Keratinocyte (primary cell): ENCODE measurements at regions not wholly inside any gene's neighbourhood (a gene's known extent, or its start where the extent isn't known, plus 50 kb on each side); places are given as distances from the start of the nearest gene placed in this dataset.

Source experiments
- DNase-seq: peaks from one replicate; pipeline ENCODE4 v3.0.0-alpha.2; 2011; ENCODE audit warnings: low read depth, missing footprints, low spot score
- FAIRE-seq: peaks from 2 replicates; lab custom pipeline; 2011; peaks lifted over from hg19 to GRCh38; lab: Jason Lieb, UNC
- H2AFZ ChIP-seq: 2 replicates; pipeline ENCODE4 v1.6.0; 2012; ENCODE audit warnings: low read length, control low read depth, inconsistent platforms; ENCODE audit not compliant: control insufficient read depth
- H3K27ac ChIP-seq: 2 replicates; pipeline ENCODE4 v1.5.1; 2011; ENCODE audit warnings: low read length; ENCODE audit not compliant: control insufficient read depth, insufficient read depth
- H3K27me3 ChIP-seq: 3 replicates; pipeline ENCODE4 v1.6.0; 2011; ENCODE audit warnings: low read length; ENCODE audit not compliant: control insufficient read depth, insufficient read depth; ENCODE audit errors: extremely low read depth
- H3K36me3 ChIP-seq, 2 experiments: 2 replicates in 1 of 2; 3 replicates in 1 of 2; pipeline ENCODE4 v1.5.1; 2011; ENCODE audit warnings: low read length in 2 of 2, mild to moderate bottlenecking in 1 of 2; ENCODE audit not compliant: control insufficient read depth in 2 of 2, insufficient read depth in 2 of 2; ENCODE audit errors: extremely low read depth in 1 of 2
- H3K4me1 ChIP-seq: 3 replicates; pipeline ENCODE4 v1.5.1; 2011; ENCODE audit warnings: low read length; ENCODE audit not compliant: control insufficient read depth, insufficient read depth; ENCODE audit errors: extremely low read depth
- H3K4me2 ChIP-seq: 3 replicates; pipeline ENCODE4 v1.6.0; 2011; ENCODE audit warnings: low read depth, low read length; ENCODE audit not compliant: control insufficient read depth, insufficient read depth; ENCODE audit errors: extremely low read depth
- H3K4me3 ChIP-seq, 3 experiments: fragments of 200-600 bp in 1 of 3; sonication (generic) in 1 of 3; 2 replicates in 2 of 3; 3 replicates in 1 of 3; pipeline ENCODE4 v1.5.1; 2011 to 2016; ENCODE audit warnings: low read length in 3 of 3, mild to moderate bottlenecking in 3 of 3, control low read depth in 2 of 3, inconsistent platforms in 1 of 3, low read depth in 1 of 3, mixed read lengths in 1 of 3, mixed run types in 1 of 3, moderate library complexity in 1 of 3; ENCODE audit not compliant: control insufficient read depth in 2 of 3, insufficient read depth in 2 of 3; ENCODE audit errors: extremely low read depth in 1 of 3
- H3K79me2 ChIP-seq: 2 replicates; pipeline ENCODE4 v1.6.0; 2012; ENCODE audit warnings: low read length; ENCODE audit not compliant: control insufficient read depth, insufficient read depth
- H3K9ac ChIP-seq: 3 replicates; pipeline ENCODE4 v1.6.0; 2011; ENCODE audit warnings: low read length; ENCODE audit not compliant: control insufficient read depth, insufficient read depth; ENCODE audit errors: extremely low read depth
- H3K9me1 ChIP-seq: 3 replicates; pipeline ENCODE4 v1.6.0; 2011; ENCODE audit warnings: low read length; ENCODE audit not compliant: control insufficient read depth, insufficient read depth; ENCODE audit errors: extremely low read depth
- H3K9me3 ChIP-seq: 2 replicates; pipeline ENCODE4 v1.5.1; 2012; ENCODE audit warnings: low read depth, low read length; ENCODE audit not compliant: control insufficient read depth
- H4K20me1 ChIP-seq: 3 replicates; pipeline ENCODE4 v1.6.0; 2011; ENCODE audit warnings: low read length; ENCODE audit not compliant: control insufficient read depth, insufficient read depth; ENCODE audit errors: extremely low read depth
- EZH2 ChIP-seq: IDR thresholded peaks from one replicate; pipeline ENCODE4 v1.6.1; 2012; ENCODE audit warnings: inconsistent platforms, mild to moderate bottlenecking, low read length, moderate library complexity
- dilution Hi-C: fragments of 300-500 bp; cut with MboI; formaldehyde crosslinking; loops from one replicate; pipeline ENCODE4 v1.7.0; 2020; ENCODE audit warnings: low sequenced_read_pairs; ENCODE audit not compliant: extremely low pct_ligation_motif_present
- TF ChIP-seq, protein P1 (sequence below), 3 experiments: IDR thresholded peaks in 1 of 3; conservative IDR thresholded peaks in 1 of 3; optimal IDR thresholded peaks in 1 of 3; 2 replicates in 2 of 3; 3 replicates in 1 of 3; pipeline versions ENCODE3 to v1.5.1; 2011; ENCODE audit warnings: low read length in 3 of 3, mild to moderate bottlenecking in 3 of 3, moderate library complexity in 2 of 3, control low read depth in 1 of 3, inconsistent platforms in 1 of 3; ENCODE audit not compliant: insufficient read depth in 2 of 3; ENCODE audit errors: extremely low read depth in 1 of 3

GRCh38 chr7:68900096-68900495 lies 698.2 kb upstream of the AUTS2 start:
- H3K9me3 ChIP-seq: no peaks in the 10 kb centered on the region
- DNase-seq (no peak), FAIRE-seq (no peak)
- no peaks in the 10 kb centered on the region for H4K20me1 ChIP-seq
- H3K79me2 ChIP-seq: no peaks in the 10 kb centered on the region
- no peak overlapping the region for H3K27ac ChIP-seq
- H2AFZ ChIP-seq: no peak overlapping the region
- no peaks in the 10 kb centered on the region for H3K9me1 ChIP-seq
- H3K36me3 ChIP-seq: no peaks in the 10 kb centered on the region
- no peaks in the 10 kb centered on the region for H3K27me3 ChIP-seq
- H3K9ac ChIP-seq: no peak overlapping the region
- H3K4me2 ChIP-seq: no peak overlapping the region
- TF ChIP-seq, protein P1, sequence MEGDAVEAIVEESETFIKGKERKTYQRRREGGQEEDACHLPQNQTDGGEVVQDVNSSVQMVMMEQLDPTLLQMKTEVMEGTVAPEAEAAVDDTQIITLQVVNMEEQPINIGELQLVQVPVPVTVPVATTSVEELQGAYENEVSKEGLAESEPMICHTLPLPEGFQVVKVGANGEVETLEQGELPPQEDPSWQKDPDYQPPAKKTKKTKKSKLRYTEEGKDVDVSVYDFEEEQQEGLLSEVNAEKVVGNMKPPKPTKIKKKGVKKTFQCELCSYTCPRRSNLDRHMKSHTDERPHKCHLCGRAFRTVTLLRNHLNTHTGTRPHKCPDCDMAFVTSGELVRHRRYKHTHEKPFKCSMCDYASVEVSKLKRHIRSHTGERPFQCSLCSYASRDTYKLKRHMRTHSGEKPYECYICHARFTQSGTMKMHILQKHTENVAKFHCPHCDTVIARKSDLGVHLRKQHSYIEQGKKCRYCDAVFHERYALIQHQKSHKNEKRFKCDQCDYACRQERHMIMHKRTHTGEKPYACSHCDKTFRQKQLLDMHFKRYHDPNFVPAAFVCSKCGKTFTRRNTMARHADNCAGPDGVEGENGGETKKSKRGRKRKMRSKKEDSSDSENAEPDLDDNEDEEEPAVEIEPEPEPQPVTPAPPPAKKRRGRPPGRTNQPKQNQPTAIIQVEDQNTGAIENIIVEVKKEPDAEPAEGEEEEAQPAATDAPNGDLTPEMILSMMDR (optimal IDR thresholded peaks at IDR 0.05 in 1 of 3, IDR thresholded peaks at IDR 0.05 in 1 of 3, conservative IDR thresholded peaks at IDR 0.05 in 1 of 3; ENCODE audit: extremely low read depth in 1 of 3, insufficient read depth in 2 of 3, low read length in 3 of 3): no peak
- TF ChIP-seq EZH2: no peak
- H3K4me3 ChIP-seq: no peak overlapping the region
- H3K4me1 ChIP-seq: no peaks in the 10 kb centered on the region
- dilution Hi-C loops: no loop called here

GRCh38 chr7:68904630-68905029 lies 693.6 kb upstream of the AUTS2 start:
- no peaks in the 10 kb centered on the region for H3K36me3 ChIP-seq
- no peaks in the 10 kb centered on the region for H3K9me3 ChIP-seq
- H3K27me3 ChIP-seq: no peaks in the 10 kb centered on the region
- no peak overlapping the region for H3K4me3 ChIP-seq
- H3K9me1 ChIP-seq: no peaks in the 10 kb centered on the region
- H4K20me1 ChIP-seq: no peaks in the 10 kb centered on the region
- H3K9ac ChIP-seq: no peak overlapping the region
- no peak for FAIRE-seq
- H3K79me2 ChIP-seq: no peaks in the 10 kb centered on the region
- H3K4me2 ChIP-seq: no peak overlapping the region
- H3K27ac ChIP-seq: no peak overlapping the region
- TF ChIP-seq EZH2: no peak
- TF ChIP-seq, protein P1 (optimal IDR thresholded peaks at IDR 0.05 in 1 of 3, IDR thresholded peaks at IDR 0.05 in 1 of 3, conservative IDR thresholded peaks at IDR 0.05 in 1 of 3; ENCODE audit: extremely low read depth in 1 of 3, insufficient read depth in 2 of 3, low read length in 3 of 3): no peak
- no peak for DNase-seq
- H3K4me1 ChIP-seq: no peaks in the 10 kb centered on the region
- no peak overlapping the region for H2AFZ ChIP-seq
- dilution Hi-C loops: no loop called here
